H9 (cell line): ENCODE measurements at regions not wholly inside any gene's neighbourhood (a gene's known extent, or its start where the extent isn't known, plus 50 kb on each side); places are given as distances from the start of the nearest gene placed in this dataset.

Experiments used
- DNase-seq: peaks from one replicate; pipeline ENCODE4 v3.0.0-alpha.2; 2017
- H2AFZ ChIP-seq: one replicate; pipeline ENCODE4 v1.6.1; 2013; ENCODE audit warnings: mild to moderate bottlenecking, low read length, control low read depth, moderate library complexity
- H2AK5ac ChIP-seq: 2 replicates; pipeline ENCODE4 v1.6.1; 2013; ENCODE audit warnings: low read length, control low read depth, mixed read lengths; ENCODE audit not compliant: insufficient read length
- H2BK120ac ChIP-seq: one replicate; pipeline ENCODE4 v1.6.1; 2013; ENCODE audit warnings: low read depth, mild to moderate bottlenecking, low read length, control low read depth, inconsistent platforms; ENCODE audit not compliant: poor library complexity, severe bottlenecking
- H2BK12ac ChIP-seq: 2 replicates; pipeline ENCODE4 v1.6.1; 2013; ENCODE audit warnings: low read length, control low read depth, mixed read lengths, low read depth; ENCODE audit not compliant: insufficient read length
- H2BK15ac ChIP-seq: 2 replicates; pipeline ENCODE4 v1.6.1; 2013; ENCODE audit warnings: low read depth, low read length, control low read depth
- H2BK20ac ChIP-seq: one replicate; pipeline ENCODE4 v1.6.1; 2013; ENCODE audit warnings: low read depth, mild to moderate bottlenecking, low read length, control low read depth, inconsistent platforms; ENCODE audit not compliant: poor library complexity, severe bottlenecking
- H2BK5ac ChIP-seq: 2 replicates; pipeline ENCODE4 v1.6.1; 2013; ENCODE audit warnings: low read length, control low read depth, mixed read lengths; ENCODE audit not compliant: insufficient read length
- H3K14ac ChIP-seq: 2 replicates; pipeline ENCODE4 v1.6.1; 2013; ENCODE audit warnings: low read length, control low read depth; ENCODE audit not compliant: insufficient read depth
- H3K18ac ChIP-seq: 2 replicates; pipeline ENCODE4 v1.6.1; 2013; ENCODE audit warnings: low read depth, mild to moderate bottlenecking, mixed read lengths, low read length, control low read depth; ENCODE audit not compliant: insufficient read length
- H3K23ac ChIP-seq: 2 replicates; pipeline ENCODE4 v1.6.1; 2013; ENCODE audit warnings: low read length, control low read depth, mixed read lengths, low read depth; ENCODE audit not compliant: insufficient read length
- H3K23me2 ChIP-seq: 2 replicates; pipeline ENCODE4 v1.6.1; 2013; ENCODE audit warnings: low read depth, mild to moderate bottlenecking, mixed read lengths, low read length, control low read depth; ENCODE audit not compliant: insufficient read length, poor library complexity, severe bottlenecking
- H3K27ac ChIP-seq: 2 replicates; pipeline ENCODE4 v1.5.1; 2013; ENCODE audit warnings: low read length, control low read depth, mixed read lengths, low read depth; ENCODE audit not compliant: insufficient read length
- H3K27me3 ChIP-seq: 2 replicates; pipeline ENCODE4 v1.6.1; 2013; ENCODE audit warnings: low read length, control low read depth, inconsistent platforms; ENCODE audit not compliant: insufficient read depth
- H3K4ac ChIP-seq: 2 replicates; pipeline ENCODE4 v1.6.1; 2013; ENCODE audit warnings: low read depth, mild to moderate bottlenecking, control low read depth, inconsistent platforms, low read length, moderate library complexity
- H3K4me1 ChIP-seq: 2 replicates; pipeline ENCODE4 v1.6.1; 2013; ENCODE audit warnings: low read length, control low read depth, inconsistent platforms; ENCODE audit not compliant: insufficient read depth
- H3K4me2 ChIP-seq: 2 replicates; pipeline ENCODE4 v1.6.1; 2013; ENCODE audit warnings: low read length, control low read depth, mixed read lengths; ENCODE audit not compliant: insufficient read length, insufficient read depth
- H3K56ac ChIP-seq: 2 replicates; pipeline ENCODE4 v1.6.1; 2013; ENCODE audit warnings: low read depth, mild to moderate bottlenecking, mixed read lengths, low read length, control low read depth; ENCODE audit not compliant: insufficient read length
- H3K79me1 ChIP-seq: 2 replicates; pipeline ENCODE4 v1.6.1; 2013; ENCODE audit warnings: low read depth, mild to moderate bottlenecking, moderate library complexity, low read length, control low read depth, inconsistent platforms; ENCODE audit not compliant: insufficient read depth, poor library complexity, severe bottlenecking
- H3K79me2 ChIP-seq: 2 replicates; pipeline ENCODE4 v1.6.1; 2013; ENCODE audit warnings: low read length, control low read depth, inconsistent platforms; ENCODE audit not compliant: insufficient read depth
- H3K9ac ChIP-seq: 2 replicates; pipeline ENCODE4 v1.6.1; 2013; ENCODE audit warnings: low read length, control low read depth, mixed read lengths; ENCODE audit not compliant: insufficient read length; ENCODE audit errors: extremely low read depth
- H3K9me3 ChIP-seq: one replicate; pipeline ENCODE4 v1.6.1; 2013; ENCODE audit warnings: low read depth, low read length, inconsistent platforms; ENCODE audit not compliant: control insufficient read depth
- H3T11ph ChIP-seq: one replicate; pipeline ENCODE4 v1.6.1; 2013; ENCODE audit warnings: mild to moderate bottlenecking, low read length, control low read depth, inconsistent platforms
- H4K20me1 ChIP-seq: one replicate; pipeline ENCODE4 v1.6.1; 2013; ENCODE audit not compliant: control insufficient read depth, insufficient read length, insufficient read depth
- H4K5ac ChIP-seq: 2 replicates; pipeline ENCODE4 v1.6.1; 2013; ENCODE audit warnings: low read depth, mild to moderate bottlenecking, mixed read lengths, low read length, control low read depth; ENCODE audit not compliant: insufficient read length
- H4K8ac ChIP-seq: replicated peaks from 2 replicates; pipeline ENCODE4 v1.6.1; 2013; ENCODE audit warnings: low read length, control low read depth, mixed read lengths, low read depth; ENCODE audit not compliant: insufficient read length
- H4K91ac ChIP-seq: 2 replicates; pipeline ENCODE4 v1.6.1; 2013; ENCODE audit warnings: low read depth, mild to moderate bottlenecking, moderate library complexity, mixed read lengths, low read length, control low read depth; ENCODE audit not compliant: insufficient read length
- H3K27ac Mint-ChIP-seq, 3 experiments: 2 replicates in 2 of 3; 3 replicates in 1 of 3; pipeline ENCODE4 v1.8.0; 2020 to 2021; ENCODE audit warnings: mixed read lengths in 3 of 3, mild to moderate bottlenecking in 1 of 3, moderate library complexity in 1 of 3
- H3K27me3 Mint-ChIP-seq: 2 replicates; pipeline ENCODE4 v1.8.0; 2021; ENCODE audit warnings: low read depth, mild to moderate bottlenecking, moderate library complexity, mixed read lengths
- H3K36me3 Mint-ChIP-seq, 3 experiments: 2 replicates in 2 of 3; 3 replicates in 1 of 3; pipeline ENCODE4 v1.8.0; 2020 to 2021; ENCODE audit warnings: low read depth in 3 of 3, mixed read lengths in 3 of 3; ENCODE audit not compliant: insufficient read depth in 1 of 3
- H3K4me1 Mint-ChIP-seq, 2 experiments: 2 replicates each; pipeline ENCODE4 v1.8.0; 2020; ENCODE audit warnings: mixed read lengths in 2 of 2
- H3K4me3 Mint-ChIP-seq, 2 experiments: 2 replicates in 1 of 2; 3 replicates in 1 of 2; pipeline ENCODE4 v1.8.0; 2020 to 2021; ENCODE audit warnings: mild to moderate bottlenecking in 2 of 2, mixed read lengths in 2 of 2, moderate library complexity in 1 of 2
- H3K9me3 Mint-ChIP-seq, 2 experiments: 2 replicates in 1 of 2; 3 replicates in 1 of 2; pipeline ENCODE4 v1.8.0; 2020; ENCODE audit warnings: mild to moderate bottlenecking in 2 of 2, mixed read lengths in 2 of 2, moderate library complexity in 1 of 2
- CTCF ChIP-seq: fragments of 200-600 bp; sonication (generic); conservative IDR thresholded peaks from 3 replicates; pipeline ENCODE4 v1.8.0; 2021; ENCODE audit warnings: antibody characterized with exemption, mild to moderate bottlenecking
- WGBS: extraction: QIAGEN DNeasy Blood & Tissue Kit; methylation state at CpG from one replicate; pipeline ENCODE4 v1.1.7; 2013; ENCODE audit warnings: missing lambda C conversion rate, low lambda C conversion rate, mixed read lengths; ENCODE audit not compliant: insufficient read length; ENCODE audit errors: extremely low coverage; 5-methylcytosine and 5-hydroxymethylcytosine counted together

- Histone ChIP-seq H4K8ac (no peak overlapping the region), H2AK5ac (no peak overlapping the region), H4K20me1 (no peaks in the 10 kb centered on the region), H3K27me3 (no peaks in the 10 kb centered on the region), H3K9ac (no peak overlapping the region), H2BK12ac (no peak overlapping the region), H3K23me2 (no peaks in the 10 kb centered on the region), H3K18ac (no peak overlapping the region), H3K79me2 (no peaks in the 10 kb centered on the region), H3K4me2 (no peak overlapping the region), H3K79me1 (no peaks in the 10 kb centered on the region), H3K4me1 (no peaks in the 10 kb centered on the region), H3K4ac (no peak overlapping the region), H3K23ac (no peak overlapping the region), H2BK20ac (no peak overlapping the region), H4K91ac (no peak overlapping the region), H2AFZ (no peak overlapping the region), H2BK120ac (no peak overlapping the region), H3K9me3 (no peaks in the 10 kb centered on the region), H2BK15ac (no peak overlapping the region), H3T11ph (no peak overlapping the region), H3K56ac (no peak overlapping the region), H3K27ac (no peak overlapping the region), H3K14ac (no peak overlapping the region), H4K5ac (no peak overlapping the region), H2BK5ac (no peak overlapping the region)
- H3K27ac Mint-ChIP-seq: no peak overlapping the region
- H3K4me3 Mint-ChIP-seq: no peak overlapping the region
- WGBS: no CpG with 5 or more reads among the region's 6 CpGs
- H3K27me3 Mint-ChIP-seq: peaks cover 2% of the 10 kb centered on the region
- H3K4me1 Mint-ChIP-seq: no peaks in the 10 kb centered on the region
- H3K9me3 Mint-ChIP-seq: peaks cover 0 to 6% of the 10 kb centered on the region in 2 experiments; a peak in 2 of 5 replicates
- TF ChIP-seq CTCF: no peak
- no peak for DNase-seq
- no peaks in the 10 kb centered on the region; a peak in 1 of 7 replicates for H3K36me3 Mint-ChIP-seq
These were observed 136.7 kb upstream of the CST7 start for GRCh38 chr20:24812373-24812772.
